HG03025 (cell line): ENCODE measurements at regions not wholly inside any gene's neighbourhood (a gene's known extent, or its start where the extent isn't known, plus 50 kb on each side); places are given as distances from the start of the nearest gene placed in this dataset.

ENCODE experiments used
- ATAC-seq: cut with Tn5 transposase; IDR thresholded peaks from one replicate; pipeline ENCODE4 v1.9.1; 2021; ENCODE audit warnings: mild to moderate bottlenecking, moderate library complexity; ENCODE audit not compliant: unreplicated experiment, low FRiP score

GRCh38 chr4:124306352-124306751 lies 406.2 kb downstream of the ANKRD50 start:
- ATAC-seq = no peak

DNA sequence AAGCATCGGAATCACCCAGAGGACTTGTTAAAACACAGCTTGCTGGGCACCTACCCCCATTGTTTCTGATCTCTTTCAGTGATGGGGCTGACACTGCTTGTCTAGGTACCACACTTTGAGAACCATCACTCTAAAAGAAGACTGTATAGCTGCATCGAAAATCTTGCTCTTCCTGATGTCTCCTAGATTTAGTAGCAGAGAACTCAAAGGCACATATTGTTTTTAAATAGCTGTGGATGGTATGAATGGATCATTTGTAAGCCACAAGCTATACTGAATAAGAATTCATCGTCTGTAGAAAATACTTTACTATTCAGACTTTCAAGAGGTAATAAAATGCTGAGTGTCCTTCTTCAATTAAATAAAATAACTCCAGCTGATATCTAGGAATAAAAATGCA lies 405.4 kb downstream of the ANKRD50 start:
- no peak for ATAC-seq

GRCh38 chr4:124318292-124318691 lies 394.2 kb downstream of the ANKRD50 start:
- no peak for ATAC-seq

GRCh38 chr4:124321364-124321763 lies 391.2 kb downstream of the ANKRD50 start:
- no peak for ATAC-seq

GRCh38 chr4:124322234-124323065 lies 390.1 kb downstream of the ANKRD50 start:
- ATAC-seq = no peak

DNA sequence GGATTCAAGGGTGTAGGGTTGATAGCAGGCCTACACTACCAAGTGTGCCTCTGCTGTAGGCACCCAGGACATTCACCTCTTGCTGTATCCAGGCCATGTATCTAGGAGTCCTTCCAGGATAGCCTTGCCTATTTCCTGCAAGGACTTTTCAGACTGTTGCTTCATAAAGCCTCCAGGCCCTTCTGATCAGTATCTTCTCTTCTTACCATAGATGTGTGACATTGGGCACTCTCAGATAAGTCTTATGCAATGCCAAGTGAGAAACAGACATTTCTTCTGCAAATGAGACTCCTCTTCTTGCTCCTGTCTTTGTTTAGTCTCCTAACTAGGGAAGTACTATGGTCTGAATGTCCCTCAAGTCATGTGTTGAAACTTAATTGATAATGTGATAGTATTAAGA lies 386.8 kb downstream of the ANKRD50 start:
- no peak for ATAC-seq

GRCh38 chr4:124329134-124329533 lies 383.4 kb downstream of the ANKRD50 start:
- no peak for ATAC-seq

GRCh38 chr4:124330045-124330444 lies 382.5 kb downstream of the ANKRD50 start:
- no peak for ATAC-seq

DNA sequence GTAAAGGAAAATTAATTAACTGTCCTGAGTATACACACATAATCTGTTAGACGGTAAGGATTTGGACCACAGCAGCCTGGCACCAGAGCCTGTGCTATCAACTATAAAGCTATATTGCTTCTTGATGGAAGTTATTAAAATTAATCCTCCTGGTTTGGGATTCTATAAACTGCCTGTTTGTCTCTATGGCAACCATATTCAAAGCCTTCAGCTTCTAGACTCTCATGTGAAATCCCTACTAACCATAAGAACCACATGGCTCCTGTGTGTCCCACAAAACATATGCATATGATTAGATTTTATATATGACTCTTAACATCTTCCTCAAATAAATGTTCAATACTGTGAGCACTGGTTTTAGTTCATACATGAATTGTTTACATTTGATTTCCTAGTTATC lies 380.8 kb downstream of the ANKRD50 start:
- ATAC-seq = no peak

DNA sequence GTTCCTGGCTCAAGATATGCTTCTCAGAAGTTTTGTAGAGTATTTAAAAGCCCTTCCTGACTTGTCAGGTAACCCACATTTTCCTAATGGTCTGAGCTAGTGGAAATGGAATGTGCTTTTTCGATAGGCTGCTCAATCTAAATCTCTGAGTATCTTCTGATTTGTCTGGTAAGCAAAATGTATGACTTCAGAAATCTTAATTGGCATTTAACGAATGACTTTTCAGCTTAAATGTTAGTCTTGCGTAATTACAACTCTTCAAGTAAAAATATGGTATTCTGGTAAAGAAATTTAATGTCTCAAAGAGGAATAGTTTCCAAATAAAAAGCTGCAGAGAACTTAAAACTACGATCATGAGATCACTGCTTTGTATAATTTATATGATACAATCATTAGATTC lies 379.1 kb downstream of the ANKRD50 start:
- no peak for ATAC-seq

GRCh38 chr4:124334119-124334518 lies 378.4 kb downstream of the ANKRD50 start:
- no peak for ATAC-seq

DNA sequence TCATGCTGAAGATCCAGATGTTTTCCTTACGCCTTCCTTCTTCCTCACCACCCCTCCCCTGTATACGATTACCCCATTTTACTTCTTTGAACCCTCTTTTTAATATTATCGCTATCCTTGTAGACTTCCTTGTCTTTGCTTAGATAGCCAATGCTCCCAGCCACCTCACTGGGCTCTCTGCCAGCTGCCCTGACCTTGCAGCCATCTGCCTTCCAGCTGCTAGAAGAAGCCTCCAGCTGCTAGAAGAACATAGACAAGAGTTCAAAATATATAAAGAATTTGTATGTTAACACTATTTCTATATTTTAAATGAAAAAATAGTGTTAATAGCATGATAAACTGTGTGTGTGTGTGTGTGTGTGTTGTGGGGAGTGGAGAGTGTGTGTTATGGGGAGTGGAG lies 374.7 kb downstream of the ANKRD50 start:
- no peak for ATAC-seq

GRCh38 chr4:124343661-124344171 lies 368.8 kb downstream of the ANKRD50 start:
- no peak for ATAC-seq

- no peak for ATAC-seq
Observed at GRCh38 chr4:124372916-124373315, 339.6 kb downstream of the ANKRD50 start.

GRCh38 chr4:124386163-124386562 lies 326.4 kb downstream of the ANKRD50 start:
- ATAC-seq = no peak

- no peak for ATAC-seq
Observed at GRCh38 chr4:124386648-124387047, 325.9 kb downstream of the ANKRD50 start.

- no peak for ATAC-seq
Observed at GRCh38 chr4:124389591-124389990, 322.9 kb downstream of the ANKRD50 start.

DNA sequence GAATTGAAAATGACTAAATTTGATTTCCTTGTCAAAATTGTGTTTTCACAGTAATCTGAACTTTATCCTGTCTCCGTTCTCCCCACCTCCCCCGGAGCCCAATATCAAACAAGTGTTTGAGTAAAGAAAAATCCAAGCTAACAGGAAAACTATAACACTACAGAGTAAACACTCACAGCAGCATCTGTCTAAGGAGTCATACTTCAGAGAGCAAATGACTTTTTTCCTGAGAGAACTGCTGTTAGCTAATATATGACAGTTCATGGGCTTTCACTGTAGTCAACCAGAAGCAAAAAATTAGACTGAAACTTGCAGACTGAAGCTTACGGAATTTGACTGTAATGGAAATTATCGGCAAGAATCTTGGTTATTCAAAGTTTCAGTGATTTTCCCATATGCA lies 321.7 kb downstream of the ANKRD50 start:
- ATAC-seq = no peak

DNA sequence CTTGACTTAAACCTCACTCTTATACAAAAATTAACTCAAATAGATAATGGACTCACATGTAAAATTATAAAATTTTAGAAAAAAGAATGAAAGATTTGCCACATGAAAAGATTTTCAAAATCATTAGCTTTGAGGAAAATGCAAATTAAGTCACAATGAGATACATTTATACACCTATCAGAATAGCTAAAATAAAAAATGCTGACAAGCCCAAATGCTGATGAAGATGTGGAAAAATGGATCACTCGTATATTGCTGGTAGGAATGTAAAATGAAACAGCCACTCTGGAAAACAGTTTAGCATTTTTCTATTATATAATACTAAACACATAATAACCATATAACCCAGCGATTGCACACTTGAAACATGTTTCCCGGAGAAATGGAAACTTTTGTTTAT lies 316.2 kb downstream of the ANKRD50 start:
- ATAC-seq = no peak

GRCh38 chr4:124401606-124402005 lies 310.9 kb downstream of the ANKRD50 start:
- no peak for ATAC-seq

DNA sequence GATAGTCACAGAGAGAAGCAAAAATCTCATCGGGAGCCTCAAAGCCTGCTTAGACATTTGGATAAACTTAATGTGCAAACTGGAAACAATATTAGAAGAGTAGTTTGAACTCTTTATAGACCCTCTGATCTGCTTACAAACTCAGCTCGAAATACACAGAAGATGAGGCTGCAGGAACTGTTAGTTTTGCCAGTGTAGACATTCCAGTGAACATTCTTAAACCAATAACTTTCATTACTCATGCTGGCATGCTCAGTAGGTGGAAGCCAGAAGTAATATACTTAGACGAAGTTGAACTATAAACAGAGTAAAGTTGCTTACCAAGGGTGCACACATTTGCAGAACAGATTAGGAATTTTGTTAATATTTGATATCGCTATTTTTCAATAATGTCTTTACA lies 303.5 kb downstream of the ANKRD50 start:
- no peak for ATAC-seq

- no peak for ATAC-seq
Observed at GRCh38 chr4:124414276-124415040, 298.1 kb downstream of the ANKRD50 start.
